ENCODE measurements at regions not wholly inside any gene's neighbourhood (a gene's known extent, or its start where the extent isn't known, plus 50 kb on each side); places are given as distances from the start of the nearest gene placed in this dataset.

GRCh38 chr2:123080331-123080730, 944.8 kb upstream of the CNTNAP5 start:
- Histone ChIP-seq H3K9ac (ENCODE audit: low read length) (no peak overlapping the region), H3K9me2 (replicated peaks; ENCODE audit: insufficient read depth, low read length) (no peaks in the 10 kb centered on the region), H3K79me2 (ENCODE audit: low read length) (no peaks in the 10 kb centered on the region), H3K4me3 (ENCODE audit: low read length) (no peak overlapping the region), H2AFZ (ENCODE audit: low read length) (no peak overlapping the region), H3K9me3 (ENCODE audit: low read length) (no peaks in the 10 kb centered on the region), H3K4me1 (ENCODE audit: low read length) (no peaks in the 10 kb centered on the region), H3K4me2 (ENCODE audit: low read depth, low read length, poor library complexity, severe bottlenecking) (no peak overlapping the region), H3K36me3 (ENCODE audit: insufficient read depth, low read length) (no peaks in the 10 kb centered on the region), H4K20me1 (ENCODE audit: insufficient read depth, low read depth, low read length) (no peaks in the 10 kb centered on the region), H3K27me3 (ENCODE audit: low read length) (no peaks in the 10 kb centered on the region), H3K27ac (ENCODE audit: low read length) (no peak overlapping the region)
- DNase-seq = no peak

DNA sequence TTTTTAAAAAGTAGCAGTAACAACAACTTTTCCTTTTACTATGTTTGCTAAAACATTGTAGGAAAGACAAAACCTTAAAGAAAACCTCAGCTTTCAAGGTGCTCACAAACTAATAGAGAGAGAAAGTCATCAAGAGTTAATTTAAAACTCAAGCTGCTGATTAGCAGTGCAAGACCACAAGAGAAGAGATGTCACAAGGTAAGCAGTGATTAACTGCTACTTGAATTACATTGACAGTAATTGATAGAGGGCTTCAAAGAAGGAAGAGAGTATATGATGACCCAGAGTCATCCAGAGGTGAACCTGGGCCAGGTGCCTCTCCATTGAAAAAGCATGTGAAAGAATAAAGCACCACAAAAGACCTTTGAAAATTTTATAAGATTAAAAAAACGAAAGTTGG, 939.6 kb upstream of the CNTNAP5 start:
- Histone ChIP-seq H2AFZ (ENCODE audit: low read length) (no peak overlapping the region), H3K9me3 (ENCODE audit: low read length) (no peaks in the 10 kb centered on the region), H3K9me2 (replicated peaks; ENCODE audit: insufficient read depth, low read length) (no peaks in the 10 kb centered on the region), H3K79me2 (ENCODE audit: low read length) (no peaks in the 10 kb centered on the region), H3K36me3 (ENCODE audit: insufficient read depth, low read length) (no peaks in the 10 kb centered on the region), H3K4me2 (ENCODE audit: low read depth, low read length, poor library complexity, severe bottlenecking) (no peak overlapping the region), H3K4me1 (ENCODE audit: low read length) (no peaks in the 10 kb centered on the region), H3K4me3 (ENCODE audit: low read length) (no peak overlapping the region), H4K20me1 (ENCODE audit: insufficient read depth, low read depth, low read length) (no peaks in the 10 kb centered on the region), H3K27me3 (ENCODE audit: low read length) (no peaks in the 10 kb centered on the region), H3K27ac (ENCODE audit: low read length) (no peak overlapping the region), H3K9ac (ENCODE audit: low read length) (no peak overlapping the region)
- no peak for DNase-seq

DNA sequence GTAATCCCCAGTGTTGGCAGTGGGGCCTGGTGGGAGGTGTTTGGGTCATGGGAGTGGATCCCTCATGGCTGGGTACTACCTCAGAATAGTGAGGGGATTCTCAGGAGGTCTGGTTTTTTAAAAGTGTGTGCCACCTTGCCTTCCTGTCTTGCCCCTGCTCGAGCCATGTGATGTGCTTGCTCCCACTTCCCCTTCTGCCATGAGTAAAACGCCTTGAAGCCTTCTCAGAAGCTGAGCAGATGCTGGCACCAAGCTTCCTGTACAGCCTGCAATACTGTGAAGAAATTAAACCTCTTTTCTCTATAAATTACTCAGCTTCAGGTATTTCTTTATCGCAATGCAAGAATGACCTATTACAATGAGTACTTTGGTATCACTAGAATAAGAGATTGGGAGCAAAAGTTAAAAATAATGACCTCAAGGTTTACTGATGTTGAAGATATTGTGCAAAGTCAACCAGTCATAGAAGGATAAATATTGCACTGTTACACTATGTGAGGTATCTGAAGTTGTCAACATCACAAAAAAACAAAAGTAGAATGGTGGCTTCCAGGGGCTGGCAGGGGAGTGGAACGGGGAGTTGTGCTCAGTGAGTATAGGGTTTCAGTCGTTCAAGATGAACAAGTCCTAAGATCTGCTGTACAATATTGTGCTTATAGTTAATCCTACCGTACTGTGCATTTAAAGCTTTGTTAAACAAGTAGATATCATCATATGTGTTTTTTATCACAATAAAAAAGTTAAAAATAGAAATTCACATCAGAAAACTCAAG, 938.3 kb upstream of the CNTNAP5 start:
- no peaks in the 10 kb centered on the region for H3K9me2 ChIP-seq (replicated peaks; ENCODE audit: insufficient read depth, low read length)
- no peak overlapping the region for H3K4me3 ChIP-seq (ENCODE audit: low read length)
- no peaks in the 10 kb centered on the region for H3K27me3 ChIP-seq (ENCODE audit: low read length)
- H3K27ac ChIP-seq (ENCODE audit: low read length) = no peak overlapping the region
- no peaks in the 10 kb centered on the region for H4K20me1 ChIP-seq (ENCODE audit: insufficient read depth, low read depth, low read length)
- no peak for DNase-seq
- no peaks in the 10 kb centered on the region for H3K9me3 ChIP-seq (ENCODE audit: low read length)
- H3K4me2 ChIP-seq (ENCODE audit: low read depth, low read length, poor library complexity, severe bottlenecking) = no peak overlapping the region
- no peak overlapping the region for H3K9ac ChIP-seq (ENCODE audit: low read length)
- H3K79me2 ChIP-seq (ENCODE audit: low read length) = no peaks in the 10 kb centered on the region
- no peak overlapping the region for H2AFZ ChIP-seq (ENCODE audit: low read length)
- no peaks in the 10 kb centered on the region for H3K36me3 ChIP-seq (ENCODE audit: insufficient read depth, low read length)
- H3K4me1 ChIP-seq (ENCODE audit: low read length) = no peaks in the 10 kb centered on the region

DNA sequence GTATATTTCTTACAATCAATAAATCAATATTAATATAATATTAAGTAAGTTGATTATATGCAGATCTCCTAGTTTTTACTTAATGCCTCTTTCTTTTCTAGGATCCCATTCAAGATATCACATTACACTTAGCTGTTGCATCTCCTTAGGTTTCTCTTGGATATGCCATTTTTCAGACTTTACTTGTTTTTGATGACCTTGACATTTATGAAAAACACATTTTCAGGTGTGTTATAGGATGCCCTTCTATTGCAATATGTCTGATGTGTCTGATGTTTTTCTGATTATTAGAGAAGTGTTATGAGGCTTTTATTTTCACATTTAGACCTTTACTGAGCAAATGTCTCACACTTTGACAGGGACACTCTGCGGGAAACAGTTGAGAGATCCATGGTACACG, 933.6 kb upstream of the CNTNAP5 start:
- Histone ChIP-seq H3K36me3 (ENCODE audit: insufficient read depth, low read length) (no peaks in the 10 kb centered on the region), H3K4me3 (ENCODE audit: low read length) (no peak overlapping the region), H3K4me2 (ENCODE audit: low read depth, low read length, poor library complexity, severe bottlenecking) (no peak overlapping the region), H3K27ac (ENCODE audit: low read length) (no peak overlapping the region), H3K9me3 (ENCODE audit: low read length) (no peaks in the 10 kb centered on the region), H3K9ac (ENCODE audit: low read length) (no peak overlapping the region), H3K27me3 (ENCODE audit: low read length) (no peaks in the 10 kb centered on the region), H3K79me2 (ENCODE audit: low read length) (no peaks in the 10 kb centered on the region), H3K4me1 (ENCODE audit: low read length) (no peaks in the 10 kb centered on the region), H2AFZ (ENCODE audit: low read length) (no peak overlapping the region), H4K20me1 (ENCODE audit: insufficient read depth, low read depth, low read length) (no peaks in the 10 kb centered on the region), H3K9me2 (replicated peaks; ENCODE audit: insufficient read depth, low read length) (no peaks in the 10 kb centered on the region; the same call in 1 of the 2 replicates)
- no peak for DNase-seq

GRCh38 chr2:123093199-123093598, 931.9 kb upstream of the CNTNAP5 start:
- Histone ChIP-seq H3K4me1 (ENCODE audit: low read length) (no peaks in the 10 kb centered on the region), H3K9ac (ENCODE audit: low read length) (no peak overlapping the region), H3K9me3 (ENCODE audit: low read length) (no peaks in the 10 kb centered on the region), H3K4me3 (ENCODE audit: low read length) (no peak overlapping the region), H3K9me2 (replicated peaks; ENCODE audit: insufficient read depth, low read length) (no peaks in the 10 kb centered on the region; the same call in 1 of the 2 replicates), H4K20me1 (ENCODE audit: insufficient read depth, low read depth, low read length) (no peaks in the 10 kb centered on the region), H3K27ac (ENCODE audit: low read length) (no peak overlapping the region), H3K27me3 (ENCODE audit: low read length) (no peaks in the 10 kb centered on the region), H3K79me2 (ENCODE audit: low read length) (no peaks in the 10 kb centered on the region), H3K36me3 (ENCODE audit: insufficient read depth, low read length) (no peaks in the 10 kb centered on the region), H2AFZ (ENCODE audit: low read length) (no peak overlapping the region), H3K4me2 (ENCODE audit: low read depth, low read length, poor library complexity, severe bottlenecking) (no peak overlapping the region)
- DNase-seq = no peak

- Histone ChIP-seq H3K27ac (ENCODE audit: low read length) (no peak overlapping the region), H3K9me2 (replicated peaks; ENCODE audit: insufficient read depth, low read length) (no peaks in the 10 kb centered on the region; the same call in 1 of the 2 replicates), H2AFZ (ENCODE audit: low read length) (no peak overlapping the region), H3K9me3 (ENCODE audit: low read length) (no peaks in the 10 kb centered on the region), H4K20me1 (ENCODE audit: insufficient read depth, low read depth, low read length) (no peaks in the 10 kb centered on the region), H3K36me3 (ENCODE audit: insufficient read depth, low read length) (no peaks in the 10 kb centered on the region), H3K4me1 (ENCODE audit: low read length) (no peaks in the 10 kb centered on the region), H3K79me2 (ENCODE audit: low read length) (no peaks in the 10 kb centered on the region), H3K9ac (ENCODE audit: low read length) (no peak overlapping the region), H3K27me3 (ENCODE audit: low read length) (no peaks in the 10 kb centered on the region), H3K4me2 (ENCODE audit: low read depth, low read length, poor library complexity, severe bottlenecking) (no peak overlapping the region), H3K4me3 (ENCODE audit: low read length) (no peak overlapping the region)
- no peak for DNase-seq
These were observed 929.8 kb upstream of the CNTNAP5 start for GRCh38 chr2:123095219-123095835.

GRCh38 chr2:123098619-123099018, 926.5 kb upstream of the CNTNAP5 start:
- DNase-seq = no peak
- H3K9me3 ChIP-seq (ENCODE audit: low read length) = no peaks in the 10 kb centered on the region
- no peaks in the 10 kb centered on the region for H4K20me1 ChIP-seq (ENCODE audit: insufficient read depth, low read depth, low read length)
- H3K9ac ChIP-seq (ENCODE audit: low read length) = no peak overlapping the region
- no peaks in the 10 kb centered on the region for H3K79me2 ChIP-seq (ENCODE audit: low read length)
- H2AFZ ChIP-seq (ENCODE audit: low read length) = no peak overlapping the region
- no peak overlapping the region for H3K4me3 ChIP-seq (ENCODE audit: low read length)
- no peak overlapping the region for H3K4me2 ChIP-seq (ENCODE audit: low read depth, low read length, poor library complexity, severe bottlenecking)
- no peaks in the 10 kb centered on the region for H3K36me3 ChIP-seq (ENCODE audit: insufficient read depth, low read length)
- H3K27ac ChIP-seq (ENCODE audit: low read length) = no peak overlapping the region
- H3K4me1 ChIP-seq (ENCODE audit: low read length) = no peaks in the 10 kb centered on the region
- H3K9me2 ChIP-seq (replicated peaks; ENCODE audit: insufficient read depth, low read length) = no peaks in the 10 kb centered on the region; the same call in 1 of the 2 replicates
- H3K27me3 ChIP-seq (ENCODE audit: low read length) = no peaks in the 10 kb centered on the region

DNA sequence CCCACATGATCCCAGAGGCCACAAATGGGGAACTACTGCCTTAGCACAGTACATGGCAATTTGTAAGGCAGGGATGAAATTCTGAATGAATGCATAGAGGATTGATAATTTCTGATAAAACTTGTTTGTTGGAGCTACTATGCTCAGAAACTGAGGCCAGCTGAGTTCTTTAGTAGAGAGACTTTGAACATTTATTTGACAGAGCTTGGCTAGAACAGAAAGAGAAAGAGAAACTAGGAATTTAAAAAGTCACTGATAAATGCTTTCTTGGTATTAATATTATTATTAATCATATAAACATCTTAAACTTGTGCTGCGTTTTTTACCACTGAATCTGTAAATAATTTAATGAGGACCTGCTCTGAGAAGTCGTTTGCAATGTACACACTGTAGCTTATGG, 923.7 kb upstream of the CNTNAP5 start:
- Histone ChIP-seq H3K79me2 (ENCODE audit: low read length) (no peaks in the 10 kb centered on the region), H3K4me2 (ENCODE audit: low read depth, low read length, poor library complexity, severe bottlenecking) (no peak overlapping the region), H3K9me3 (ENCODE audit: low read length) (no peaks in the 10 kb centered on the region), H3K36me3 (ENCODE audit: insufficient read depth, low read length) (no peaks in the 10 kb centered on the region), H3K27me3 (ENCODE audit: low read length) (no peaks in the 10 kb centered on the region), H3K9ac (ENCODE audit: low read length) (no peak overlapping the region), H3K4me3 (ENCODE audit: low read length) (no peak overlapping the region), H3K4me1 (ENCODE audit: low read length) (no peaks in the 10 kb centered on the region), H3K9me2 (replicated peaks; ENCODE audit: insufficient read depth, low read length) (no peaks in the 10 kb centered on the region), H3K27ac (ENCODE audit: low read length) (no peak overlapping the region), H2AFZ (ENCODE audit: low read length) (no peak overlapping the region), H4K20me1 (ENCODE audit: insufficient read depth, low read depth, low read length) (no peaks in the 10 kb centered on the region)
- DNase-seq = no peak
